ENCODE measurements at regions not wholly inside any gene's neighbourhood (a gene's known extent, or its start where the extent isn't known, plus 50 kb on each side); places are given as distances from the start of the nearest gene placed in this dataset.

GRCh38 chr4:163606896-163607691 is 112.6 kb downstream of the TMA16 start:
- ATAC-seq: peak; percentile 43 to 54
- H3K4me3 ChIP-seq (ENCODE audit: low read length): no peak overlapping the region
- H3K27ac ChIP-seq (ENCODE audit: low read length): no peak overlapping the region
- no peak for DNase-seq
- H3K4me1 ChIP-seq (ENCODE audit: control insufficient read depth, insufficient read depth, low read length): no peaks in the 10 kb centered on the region
- WGBS: 38% methylated on average over 2 of the region's 2 CpGs
- H3K9me3 ChIP-seq (ENCODE audit: control insufficient read depth, low read length): no peaks in the 10 kb centered on the region
- intact Hi-C loops (cut with DNase I): no loop called here
- H3K27me3 ChIP-seq (ENCODE audit: control insufficient read depth, insufficient read depth): no peaks in the 10 kb centered on the region

DNA sequence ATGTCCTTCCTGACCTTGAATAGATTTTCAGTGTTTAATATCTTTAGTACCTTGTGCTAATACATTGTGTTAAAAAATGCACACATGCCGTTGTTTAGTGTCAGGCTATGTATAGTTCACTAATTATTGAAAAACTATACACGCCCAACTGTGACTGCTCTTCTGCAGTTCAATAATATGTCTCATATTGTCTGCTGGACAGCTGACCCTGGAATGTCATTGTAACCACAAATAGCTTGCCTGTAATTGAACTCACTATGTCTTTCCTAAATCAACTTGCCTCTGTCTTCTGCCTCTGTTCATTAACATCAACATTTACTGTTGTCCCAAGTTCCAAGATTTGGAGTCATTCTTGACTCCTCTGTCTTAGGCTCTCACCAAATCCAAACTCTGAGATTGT is 114.5 kb downstream of the TMA16 start:
- Histone ChIP-seq H3K9me3 (ENCODE audit: control insufficient read depth, low read length) (no peaks in the 10 kb centered on the region), H3K4me3 (ENCODE audit: low read length) (no peak overlapping the region), H3K27me3 (ENCODE audit: control insufficient read depth, insufficient read depth) (no peaks in the 10 kb centered on the region), H3K4me1 (ENCODE audit: control insufficient read depth, insufficient read depth, low read length) (no peaks in the 10 kb centered on the region), H3K27ac (ENCODE audit: low read length) (no peak overlapping the region)
- intact Hi-C loops (cut with DNase I): no loop called here
- no peak for DNase-seq
- no peak for ATAC-seq
- 78% methylated on average over 2 of the region's 2 CpGs for WGBS

DNA sequence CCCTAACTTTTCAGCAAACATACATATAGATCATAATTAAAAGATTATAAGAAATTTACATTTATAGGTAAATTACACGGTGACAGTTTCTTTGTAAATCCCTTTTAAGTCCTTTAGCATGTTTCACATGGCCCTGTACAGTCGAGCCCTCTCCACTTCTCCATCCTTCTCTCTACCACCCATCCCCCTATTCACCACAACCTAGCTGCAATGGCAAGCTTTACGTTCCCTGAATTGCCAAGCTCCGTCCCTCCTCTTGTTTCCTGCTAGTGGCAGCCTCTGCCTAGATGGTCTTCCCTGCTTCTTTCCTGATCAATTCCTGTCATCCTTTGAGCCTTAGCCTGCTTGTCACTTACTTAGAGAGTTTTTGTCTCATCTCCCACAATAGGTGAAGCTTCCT is 116.2 kb downstream of the TMA16 start:
- no peak for ATAC-seq
- H3K27ac ChIP-seq (ENCODE audit: low read length): no peak overlapping the region

DNA sequence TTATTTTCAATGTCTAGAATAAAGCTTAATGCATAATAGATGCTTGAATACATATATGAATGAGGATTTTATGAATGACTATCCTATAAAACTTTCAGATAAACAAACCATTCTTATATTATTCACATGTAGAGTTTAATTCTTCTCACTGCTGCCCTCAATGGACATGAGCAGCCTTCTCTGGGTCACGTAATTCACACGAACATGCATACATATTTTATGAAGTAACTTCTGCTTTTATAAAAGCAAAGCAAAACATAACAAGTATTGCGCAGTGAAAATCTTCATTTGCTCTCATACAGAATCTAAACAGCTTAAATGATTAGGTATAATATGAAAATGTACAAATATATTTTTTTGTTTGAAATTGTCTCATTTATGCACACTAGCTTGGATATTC is 116.7 kb downstream of the TMA16 start:
- ATAC-seq: no peak
- intact Hi-C loops (cut with DNase I): no loop called here
- Histone ChIP-seq H3K9me3 (ENCODE audit: control insufficient read depth, low read length) (no peaks in the 10 kb centered on the region), H3K27ac (ENCODE audit: low read length) (no peak overlapping the region), H3K27me3 (ENCODE audit: control insufficient read depth, insufficient read depth) (no peaks in the 10 kb centered on the region), H3K4me3 (ENCODE audit: low read length) (no peak overlapping the region), H3K4me1 (ENCODE audit: control insufficient read depth, insufficient read depth, low read length) (no peaks in the 10 kb centered on the region)
- 63% methylated on average over 3 of the region's 3 CpGs for WGBS
- DNase-seq: no peak

More for the DNA sequence above, 116.2 kb downstream of the TMA16 start:
- no peaks in the 10 kb centered on the region for H3K9me3 ChIP-seq (ENCODE audit: control insufficient read depth, low read length)
- no peaks in the 10 kb centered on the region for H3K27me3 ChIP-seq (ENCODE audit: control insufficient read depth, insufficient read depth)
- H3K4me3 ChIP-seq (ENCODE audit: low read length): no peak overlapping the region
- intact Hi-C loops (cut with DNase I): no loop called here
- no peak for DNase-seq
- no peaks in the 10 kb centered on the region for H3K4me1 ChIP-seq (ENCODE audit: control insufficient read depth, insufficient read depth, low read length)
- WGBS: 56% methylated on average over 4 of the region's 4 CpGs

DNA sequence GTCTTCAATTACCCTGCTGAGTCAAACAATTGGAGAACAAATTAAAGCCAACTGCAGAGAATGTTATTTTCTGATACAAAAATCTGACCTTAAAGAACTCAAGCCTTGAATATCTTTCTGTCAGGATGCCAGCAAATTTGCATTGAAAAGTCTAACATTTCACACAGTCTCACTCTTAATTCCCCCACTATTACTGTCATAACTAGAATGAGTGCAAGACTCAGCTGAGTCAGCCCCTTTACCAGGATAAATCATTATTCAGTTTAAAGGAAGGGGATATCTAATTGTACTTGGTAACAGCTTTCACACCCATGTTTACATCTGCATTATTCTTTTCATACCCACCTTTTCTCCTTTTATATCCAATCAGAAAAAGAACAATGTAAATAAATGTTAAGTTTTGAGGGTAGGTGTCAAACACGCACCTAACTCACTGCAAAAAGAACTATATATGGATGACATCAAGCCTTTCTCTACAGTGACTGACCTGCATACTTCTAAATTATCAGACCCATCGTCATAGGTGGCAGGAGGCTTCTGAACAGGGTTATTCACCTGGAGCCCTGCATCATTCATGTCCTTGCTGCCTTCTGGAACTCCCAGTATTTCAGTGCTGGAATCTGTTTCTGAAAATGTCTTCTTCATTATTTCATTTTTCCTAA is 117.4 kb downstream of the TMA16 start:
- DNase-seq (no peak), ATAC-seq (no peak)
- intact Hi-C loops (cut with DNase I): no loop called here
- no peaks in the 10 kb centered on the region for H3K27me3 ChIP-seq (ENCODE audit: control insufficient read depth, insufficient read depth)
- 83% methylated on average over 2 of the region's 2 CpGs for WGBS
- no peak overlapping the region for H3K27ac ChIP-seq (ENCODE audit: low read length)
- H3K4me1 ChIP-seq (ENCODE audit: control insufficient read depth, insufficient read depth, low read length): no peaks in the 10 kb centered on the region
- no peaks in the 10 kb centered on the region for H3K9me3 ChIP-seq (ENCODE audit: control insufficient read depth, low read length)
- H3K4me3 ChIP-seq (ENCODE audit: low read length): peak overlapping the region; percentile 36

- intact Hi-C loops (cut with DNase I): no loop called here
Measured at GRCh38 chr4:163612762-163613161, 118.3 kb downstream of the TMA16 start.

DNA sequence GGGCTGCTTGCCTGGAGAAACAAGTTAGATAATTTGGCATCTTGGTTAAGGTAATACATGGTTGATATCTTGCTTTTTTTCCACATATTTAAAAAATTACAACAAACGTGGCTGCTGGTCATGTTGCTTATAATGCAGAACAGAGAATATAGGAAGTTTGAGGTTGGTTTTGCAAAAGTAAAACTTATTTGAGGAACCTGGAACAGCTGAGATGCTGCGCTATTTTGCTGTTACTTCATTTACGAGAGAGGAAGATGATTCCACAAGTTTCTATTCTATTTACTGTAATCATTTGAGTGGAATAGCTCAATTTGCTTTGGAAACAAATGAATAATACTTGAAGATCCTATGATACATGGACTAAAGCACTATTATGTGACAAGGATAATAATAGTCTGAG is 118.9 kb downstream of the TMA16 start:
- WGBS: 66% methylated on average over 3 of the region's 3 CpGs
- DNase-seq: no peak
- intact Hi-C loops (cut with DNase I): no loop called here
- Histone ChIP-seq H3K27me3 (ENCODE audit: control insufficient read depth, insufficient read depth) (no peaks in the 10 kb centered on the region), H3K9me3 (ENCODE audit: control insufficient read depth, low read length) (no peaks in the 10 kb centered on the region), H3K4me1 (ENCODE audit: control insufficient read depth, insufficient read depth, low read length) (no peaks in the 10 kb centered on the region), H3K27ac (ENCODE audit: low read length) (no peak overlapping the region), H3K4me3 (ENCODE audit: low read length) (no peak overlapping the region)
- no peak for ATAC-seq

More at GRCh38 chr4:163612762-163613161, 118.3 kb downstream of the TMA16 start:
- no peaks in the 10 kb centered on the region for H3K9me3 ChIP-seq (ENCODE audit: control insufficient read depth, low read length)
- DNase-seq (no peak), ATAC-seq (no peak)
- peak overlapping the region; percentile 36 for H3K4me3 ChIP-seq (ENCODE audit: low read length)
- H3K27me3 ChIP-seq (ENCODE audit: control insufficient read depth, insufficient read depth): no peaks in the 10 kb centered on the region
- no peaks in the 10 kb centered on the region for H3K4me1 ChIP-seq (ENCODE audit: control insufficient read depth, insufficient read depth, low read length)
- H3K27ac ChIP-seq (ENCODE audit: low read length): no peak overlapping the region

- no peak for DNase-seq
- Histone ChIP-seq H3K27ac (ENCODE audit: low read length) (no peak overlapping the region), H3K9me3 (ENCODE audit: control insufficient read depth, low read length) (no peaks in the 10 kb centered on the region), H3K4me3 (ENCODE audit: low read length) (no peak overlapping the region), H3K4me1 (ENCODE audit: control insufficient read depth, insufficient read depth, low read length) (no peaks in the 10 kb centered on the region), H3K27me3 (ENCODE audit: control insufficient read depth, insufficient read depth) (no peaks in the 10 kb centered on the region)
- intact Hi-C loops (cut with DNase I): no loop called here
- ATAC-seq: no peak
- WGBS: 73% methylated on average over 3 of the region's 3 CpGs
Measured at GRCh38 chr4:163614866-163615265, 120.4 kb downstream of the TMA16 start.

GRCh38 chr4:163618845-163619244 is 124.4 kb downstream of the TMA16 start:
- no peaks in the 10 kb centered on the region for H3K27me3 ChIP-seq (ENCODE audit: control insufficient read depth, insufficient read depth)
- H3K9me3 ChIP-seq (ENCODE audit: control insufficient read depth, low read length): no peaks in the 10 kb centered on the region
- H3K4me3 ChIP-seq (ENCODE audit: low read length): no peak overlapping the region
- DNase-seq (no peak), ATAC-seq (no peak)
- no peaks in the 10 kb centered on the region for H3K4me1 ChIP-seq (ENCODE audit: control insufficient read depth, insufficient read depth, low read length)
- intact Hi-C loops (cut with DNase I): no loop called here
- 88% methylated on average over 4 of the region's 4 CpGs for WGBS
- H3K27ac ChIP-seq (ENCODE audit: low read length): no peak overlapping the region

DNA sequence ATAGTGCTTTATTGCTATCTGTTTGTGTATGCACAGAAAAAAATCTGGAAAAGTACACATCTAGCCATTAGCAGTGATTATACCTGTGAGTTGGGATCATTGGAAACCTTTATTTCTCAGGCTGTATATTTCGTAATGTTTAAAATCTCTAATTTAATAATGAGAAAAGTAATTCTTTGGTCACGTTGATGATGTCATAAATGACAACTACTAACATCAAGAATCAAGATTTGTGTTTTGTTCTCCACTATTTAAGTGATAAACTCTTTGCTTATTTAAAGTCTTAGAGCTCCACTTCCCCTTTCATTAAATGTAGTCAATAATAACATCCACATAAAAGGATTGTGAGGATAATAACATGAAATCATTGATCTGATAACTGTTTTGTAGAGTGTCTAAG is 126.2 kb downstream of the TMA16 start:
- Histone ChIP-seq H3K27ac (ENCODE audit: low read length) (no peak overlapping the region), H3K4me3 (ENCODE audit: low read length) (no peak overlapping the region), H3K4me1 (ENCODE audit: control insufficient read depth, insufficient read depth, low read length) (no peaks in the 10 kb centered on the region), H3K27me3 (ENCODE audit: control insufficient read depth, insufficient read depth) (no peaks in the 10 kb centered on the region), H3K9me3 (ENCODE audit: control insufficient read depth, low read length) (no peaks in the 10 kb centered on the region)
- DNase-seq (no peak), ATAC-seq (no peak)
- intact Hi-C loops (cut with DNase I): no loop called here
- 75% methylated on average over 2 of the region's 2 CpGs for WGBS

DNA sequence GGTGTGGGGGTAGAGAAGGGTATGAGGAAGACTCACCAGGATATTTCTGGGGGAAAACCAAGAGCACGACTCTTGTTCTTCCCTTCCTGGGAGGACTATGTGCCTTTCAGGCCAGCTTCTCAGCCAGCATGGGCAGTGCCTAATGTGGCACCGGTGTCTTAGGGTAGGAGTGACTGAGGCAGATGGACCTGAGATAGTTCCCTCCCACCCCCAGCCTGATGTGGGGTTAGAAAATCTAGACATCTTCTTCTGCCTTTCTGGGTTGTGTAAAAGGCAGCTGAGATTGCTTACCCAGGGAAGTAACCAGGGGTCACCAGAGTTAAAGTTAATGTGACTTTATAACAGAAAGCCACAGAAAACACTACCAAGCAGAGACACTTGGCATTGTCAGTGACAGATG is 127.3 kb downstream of the TMA16 start:
- DNase-seq (no peak), ATAC-seq (no peak)
- Histone ChIP-seq H3K27ac (ENCODE audit: low read length) (no peak overlapping the region), H3K4me3 (ENCODE audit: low read length) (no peak overlapping the region), H3K27me3 (ENCODE audit: control insufficient read depth, insufficient read depth) (no peaks in the 10 kb centered on the region), H3K9me3 (ENCODE audit: control insufficient read depth, low read length) (no peaks in the 10 kb centered on the region), H3K4me1 (ENCODE audit: control insufficient read depth, insufficient read depth, low read length) (no peaks in the 10 kb centered on the region)
- intact Hi-C loops (cut with DNase I): no loop called here
- WGBS: 79% methylated on average over 2 of the region's 2 CpGs
